ENCODE measurements at regions not wholly inside any gene's neighbourhood (a gene's known extent, or its start where the extent isn't known, plus 50 kb on each side); places are given as distances from the start of the nearest gene placed in this dataset.

DNA sequence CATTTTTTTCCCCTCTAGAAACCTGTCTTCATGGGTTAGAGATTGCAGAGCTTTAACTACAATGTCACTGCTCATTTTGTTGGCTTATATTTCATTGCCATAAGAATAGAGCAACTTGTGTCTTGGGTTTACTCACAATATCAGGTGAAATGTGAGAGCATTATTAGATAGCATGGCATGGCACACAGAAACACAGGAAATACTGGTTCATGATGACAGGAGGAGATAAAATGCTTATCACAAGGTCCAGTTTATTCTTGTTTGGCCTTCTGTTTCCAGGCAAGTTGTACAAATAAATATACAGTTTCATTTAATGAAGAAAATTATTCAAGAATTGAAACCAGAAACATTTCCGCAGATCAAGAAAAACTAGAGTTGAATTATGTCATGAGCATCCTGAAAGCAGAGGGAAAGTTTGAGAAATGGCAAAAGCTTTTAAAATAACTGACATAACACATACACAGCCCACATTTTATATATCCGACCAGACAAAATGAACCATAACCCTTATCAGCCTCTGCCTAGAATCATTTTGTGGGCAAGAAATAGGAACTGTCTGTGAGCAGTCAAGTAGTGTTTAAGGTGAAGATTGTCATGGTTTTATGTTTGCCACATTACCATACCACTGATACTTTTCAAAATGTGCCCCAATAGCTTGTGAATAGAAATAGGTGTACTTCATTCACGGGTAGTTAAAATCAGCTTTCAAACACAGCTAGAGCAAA lies 297.9 kb upstream of the ARGLU1 start:
- TF ChIP-seq POLR2AphosphoS5 (IDR thresholded peaks at IDR 0.05; ENCODE audit: borderline replicate concordance, low read depth, low read length) (no peak), EZH2 (IDR thresholded peaks at IDR 0.05) (no peak), FOXP2 (optimal IDR thresholded peaks at IDR 0.05; ENCODE audit: control extremely low read depth, extremely low read length, insufficient read depth) (no peak)

Data from SK-N-MC (cell line).